GM12878 (cell line): ENCODE measurements at regions not wholly inside any gene's neighbourhood (a gene's known extent, or its start where the extent isn't known, plus 50 kb on each side); places are given as distances from the start of the nearest gene placed in this dataset.

Experiments used
- ATAC-seq: fragments of 200-7000 bp; cut with Tn5 transposase; 3 replicates; pipeline ENCODE4 v1.9.1; 2020; ENCODE audit warnings: mild to moderate bottlenecking, moderate library complexity
- BruUV-seq: library from RNA; stranded (reverse); fragments of 400-500 nt; replicated peaks from 2 replicates; lab custom pipeline; 2021; lab: Mats Ljungman, UMichigan
- CTCF ChIA-PET: fragments of 300-600 bp; sonication (Branson Sonifier 250); formaldehyde crosslinking; extraction: SDS; loops from one replicate; lab custom pipeline; 2021; ENCODE audit warnings: inconsistent platforms; lab: Yijun Ruan, JAX
- POLR2A ChIA-PET: fragments of 350-600 bp; formaldehyde crosslinking; extraction: SDS; loops from one replicate; lab custom pipeline; 2021; ENCODE audit warnings: inconsistent platforms; lab: Charles Lee
- RAD21 ChIA-PET: fragments of 300-600 bp; sonication (Branson Sonifier 250); formaldehyde crosslinking; loops from one replicate; lab custom pipeline; 2023; ENCODE audit warnings: antibody characterized with exemption; ENCODE audit not compliant: unreplicated experiment; lab: Charles Lee
- SMC1A ChIA-PET: fragments of 300-600 bp; sonication (Branson Sonifier 250); formaldehyde crosslinking; loops from one replicate; lab custom pipeline; 2023; ENCODE audit not compliant: unreplicated experiment, uncharacterized antibody; lab: Charles Lee
- DNase-seq: peaks from one replicate; pipeline ENCODE4 v3.0.0-alpha.2; 2011; ENCODE audit warnings: low read depth, low spot score
- FAIRE-seq: peaks from 3 replicates; lab custom pipeline; 2011; peaks lifted over from hg19 to GRCh38; lab: Jason Lieb, UNC
- H2AFZ ChIP-seq: 2 replicates; pipeline ENCODE4 v1.6.0; 2011; ENCODE audit warnings: low read depth, low read length, control low read depth; ENCODE audit not compliant: control insufficient read depth
- H3K27ac ChIP-seq: 2 replicates; pipeline ENCODE4 v1.5.1; 2011; ENCODE audit warnings: control low read depth; ENCODE audit not compliant: control insufficient read depth, insufficient read depth
- H3K27me3 ChIP-seq, 2 experiments: replicated peaks in 1 of 2; 2 replicates each; pipeline versions ENCODE4 v1.6.0 to v1.6.1; 2011; ENCODE audit warnings: low read length in 1 of 2; ENCODE audit not compliant: control insufficient read depth in 2 of 2, insufficient read depth in 2 of 2
- H3K36me3 ChIP-seq, 2 experiments: 2 replicates each; pipeline ENCODE4 v1.5.1; 2011; ENCODE audit warnings: low read length in 1 of 2; ENCODE audit not compliant: control insufficient read depth in 2 of 2, insufficient read depth in 2 of 2
- H3K4me1 ChIP-seq: 2 replicates; pipeline ENCODE4 v1.6.1; 2011; ENCODE audit warnings: mild to moderate bottlenecking, low read length, moderate library complexity, mixed read lengths; ENCODE audit not compliant: control insufficient read depth, insufficient read depth
- H3K4me2 ChIP-seq: 2 replicates; pipeline ENCODE4 v1.6.0; 2011; ENCODE audit warnings: control low read depth; ENCODE audit not compliant: control insufficient read depth, insufficient read depth
- H3K4me3 ChIP-seq: fragments of 200-600 bp; sonication (generic); 2 replicates; pipeline ENCODE4 v1.5.1; 2016
- H3K79me2 ChIP-seq: 2 replicates; pipeline ENCODE4 v1.6.0; 2011; ENCODE audit warnings: low read length; ENCODE audit not compliant: control insufficient read depth, insufficient read depth
- H3K9ac ChIP-seq: 2 replicates; pipeline ENCODE4 v1.8.0; 2011; ENCODE audit warnings: low read length, control low read depth, mixed read lengths; ENCODE audit not compliant: control insufficient read depth, insufficient read depth
- H3K9me3 ChIP-seq: replicated peaks from 3 replicates; pipeline ENCODE4 v1.5.1; 2011; ENCODE audit warnings: mild to moderate bottlenecking, low read length; ENCODE audit not compliant: control insufficient read depth, insufficient read depth
- H4K20me1 ChIP-seq: 2 replicates; pipeline ENCODE4 v1.6.0; 2011; ENCODE audit not compliant: control insufficient read depth, insufficient read depth
- ATF2 ChIP-seq: IDR thresholded peaks from 2 replicates; pipeline ENCODE4 v1.6.1; 2012; ENCODE audit warnings: low read length, inconsistent platforms
- EGR1 ChIP-seq, 2 experiments: IDR thresholded peaks; 1 replicate in 1 of 2; 2 replicates in 1 of 2; pipeline ENCODE4 v1.6.1; 2011 to 2012; ENCODE audit warnings: low read depth in 2 of 2, low read length in 2 of 2, borderline replicate concordance in 1 of 2, mild to moderate bottlenecking in 1 of 2, moderate library complexity in 1 of 2
- HDAC6 ChIP-seq: fragments of 200-600 bp; sonication (generic); IDR thresholded peaks from one replicate; pipeline ENCODE4 v1.8.0; 2017; ENCODE audit warnings: antibody characterized with exemption; ENCODE audit not compliant: unreplicated experiment
- NBN ChIP-seq: fragments of 450-650 bp; IDR thresholded peaks from 2 replicates; pipeline ENCODE4 v1.6.1; 2016
- STAT1 ChIP-seq: fragments of 450-650 bp; conservative IDR thresholded peaks from 2 replicates; pipeline ENCODE4 v1.6.1; 2014; ENCODE audit warnings: antibody characterized with exemption, mild to moderate bottlenecking
- USF1 ChIP-seq: IDR thresholded peaks from 2 replicates; pipeline ENCODE4 v1.6.1; 2011; ENCODE audit warnings: borderline replicate concordance, low read depth, mild to moderate bottlenecking, moderate library complexity, mixed read lengths, low read length; ENCODE audit not compliant: insufficient read depth; ENCODE audit errors: extremely low read length
- ZBTB33 ChIP-seq: fragments of 450-650 bp; IDR thresholded peaks from 2 replicates; pipeline ENCODE4 v1.6.1; 2017; ENCODE audit warnings: mild to moderate bottlenecking
- WGBS: methylation state at CpG from one replicate; pipeline ENCODE4 v1.1.6; 2016; ENCODE audit warnings: low lambda C conversion rate; ENCODE audit not compliant: insufficient replicate concordance, insufficient coverage; ENCODE audit errors: missing lambda C conversion rate; 5-methylcytosine and 5-hydroxymethylcytosine counted together
- in situ Hi-C: fragments of 300-500 bp; cut with MboI; formaldehyde crosslinking; loops from 9 replicates; pipeline ENCODE4 v1.14.3; 2018; ENCODE audit warnings: mixed read lengths
- intact Hi-C: fragments of 100-400 bp; cut with micrococcal nuclease; formaldehyde crosslinking; loops from one replicate; pipeline ENCODE4 v1.14.2; 2022; ENCODE audit not compliant: unreplicated experiment
- TF ChIP-seq, protein P1 (sequence below): IDR thresholded peaks from 2 replicates; pipeline ENCODE4 v1.6.1; 2012; ENCODE audit warnings: low read depth, low read length, improper control_type of control experiment

- TF ChIP-seq, protein P1, sequence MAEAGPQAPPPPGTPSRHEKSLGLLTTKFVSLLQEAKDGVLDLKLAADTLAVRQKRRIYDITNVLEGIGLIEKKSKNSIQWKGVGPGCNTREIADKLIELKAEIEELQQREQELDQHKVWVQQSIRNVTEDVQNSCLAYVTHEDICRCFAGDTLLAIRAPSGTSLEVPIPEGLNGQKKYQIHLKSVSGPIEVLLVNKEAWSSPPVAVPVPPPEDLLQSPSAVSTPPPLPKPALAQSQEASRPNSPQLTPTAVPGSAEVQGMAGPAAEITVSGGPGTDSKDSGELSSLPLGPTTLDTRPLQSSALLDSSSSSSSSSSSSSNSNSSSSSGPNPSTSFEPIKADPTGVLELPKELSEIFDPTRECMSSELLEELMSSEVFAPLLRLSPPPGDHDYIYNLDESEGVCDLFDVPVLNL: no peak
- no peak for TF ChIP-seq HDAC6
- TF ChIP-seq NBN: no peak
These were observed 55.1 kb upstream of the RGS4 start (continued) for GRCh38 chr1:163013826-163014600.

DNA sequence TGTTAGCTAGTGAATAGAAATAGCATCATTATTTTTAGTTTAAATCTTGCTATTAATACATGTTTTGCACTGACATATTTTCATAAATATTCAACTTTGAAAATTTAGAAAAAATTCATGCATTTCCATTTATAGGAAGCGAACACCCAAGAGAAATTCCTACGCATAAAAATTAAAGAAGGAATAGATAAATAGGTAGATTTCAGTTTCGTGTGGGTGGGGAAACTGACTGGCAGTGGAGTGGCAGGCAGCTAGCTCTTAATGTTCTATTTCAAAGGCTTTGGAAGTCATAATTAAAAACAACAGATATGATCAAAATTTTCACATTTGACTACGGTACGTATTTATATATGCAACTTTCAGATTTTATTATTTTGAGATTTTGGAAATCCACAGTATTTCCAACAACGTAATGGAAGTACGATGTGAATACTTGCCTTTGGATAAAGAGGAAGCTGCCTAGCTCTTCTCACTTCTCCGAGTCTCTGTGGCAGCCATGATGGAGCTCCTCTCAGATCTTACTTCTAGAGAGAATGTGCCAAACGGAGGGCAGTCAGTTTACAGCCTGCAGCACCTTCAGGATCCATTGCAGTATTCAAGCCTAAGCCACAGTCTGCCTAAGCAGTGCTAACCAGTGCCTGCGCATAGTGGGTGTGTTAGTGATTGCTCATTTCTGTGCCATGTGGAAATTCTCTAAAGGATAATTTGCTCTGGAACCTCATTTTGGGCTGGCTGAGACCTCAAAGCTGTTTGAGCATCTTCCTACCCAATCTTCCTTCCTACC is 62.9 kb upstream of the RGS4 start:
- ATAC-seq: no peak

More for the DNA sequence above, 62.9 kb upstream of the RGS4 start:
- H3K9ac ChIP-seq: no peak overlapping the region
- POLR2A ChIA-PET: no interaction called here
- FAIRE-seq (no peak), DNase-seq (no peak)
- no peaks in the 10 kb centered on the region for H4K20me1 ChIP-seq
- H3K4me3 ChIP-seq: no peak overlapping the region
- H3K4me1 ChIP-seq: no peaks in the 10 kb centered on the region
- H3K4me2 ChIP-seq: no peak overlapping the region
- CTCF ChIA-PET: no interaction called here
- intact Hi-C loops: no loop called here
- no peaks in the 10 kb centered on the region for H3K36me3 ChIP-seq
- in situ Hi-C loops: no loop called here
- SMC1A ChIA-PET: no interaction called here
- H3K79me2 ChIP-seq: no peaks in the 10 kb centered on the region
- BruUV-seq: no TSS peak
- no peaks in the 10 kb centered on the region for H3K27me3 ChIP-seq
- TF ChIP-seq EGR1 (IDR thresholded peaks at IDR 0.05; ENCODE audit: borderline replicate concordance in 1 of 2, low read depth in 2 of 2, low read length in 2 of 2) (no peak), STAT1 (no peak), ATF2 (no peak), ZBTB33 (no peak), USF1 (no peak)
- TF ChIP-seq, all 136 proteins: peak for 0
- Histone ChIP-seq H3K27ac (no peak overlapping the region), H2AFZ (no peak overlapping the region), H3K9me3 (no peaks in the 10 kb centered on the region)
- 2% methylated on average over 10 of the region's 10 CpGs for WGBS
- RAD21 ChIA-PET: no interaction called here
